Epithelial cell of proximal tubule (primary cell): ENCODE measurements at regions not wholly inside any gene's neighbourhood (a gene's known extent, or its start where the extent isn't known, plus 50 kb on each side); places are given as distances from the start of the nearest gene placed in this dataset.
A peak's percentile ranks its signal among the peaks of the same experiment; 100 is the strongest.
"Not testable (repeated sequence)": the region's sequence is repeated elsewhere in the genome, so short reads cannot be mapped to it uniquely, and the experiment has no call there.

Experiments used
- DNase-seq: peaks from one replicate; pipeline ENCODE4 v3.0.0-alpha.2; 2011; ENCODE audit warnings: low read depth
- H3K4me3 ChIP-seq: 2 replicates; pipeline ENCODE4 v1.5.1; 2011; ENCODE audit warnings: low read depth, mild to moderate bottlenecking, low read length
- TF ChIP-seq, protein P1 (sequence below): conservative IDR thresholded peaks from 2 replicates; pipeline ENCODE4 v1.5.1; 2012; ENCODE audit warnings: low read depth, mild to moderate bottlenecking, low read length

DNA sequence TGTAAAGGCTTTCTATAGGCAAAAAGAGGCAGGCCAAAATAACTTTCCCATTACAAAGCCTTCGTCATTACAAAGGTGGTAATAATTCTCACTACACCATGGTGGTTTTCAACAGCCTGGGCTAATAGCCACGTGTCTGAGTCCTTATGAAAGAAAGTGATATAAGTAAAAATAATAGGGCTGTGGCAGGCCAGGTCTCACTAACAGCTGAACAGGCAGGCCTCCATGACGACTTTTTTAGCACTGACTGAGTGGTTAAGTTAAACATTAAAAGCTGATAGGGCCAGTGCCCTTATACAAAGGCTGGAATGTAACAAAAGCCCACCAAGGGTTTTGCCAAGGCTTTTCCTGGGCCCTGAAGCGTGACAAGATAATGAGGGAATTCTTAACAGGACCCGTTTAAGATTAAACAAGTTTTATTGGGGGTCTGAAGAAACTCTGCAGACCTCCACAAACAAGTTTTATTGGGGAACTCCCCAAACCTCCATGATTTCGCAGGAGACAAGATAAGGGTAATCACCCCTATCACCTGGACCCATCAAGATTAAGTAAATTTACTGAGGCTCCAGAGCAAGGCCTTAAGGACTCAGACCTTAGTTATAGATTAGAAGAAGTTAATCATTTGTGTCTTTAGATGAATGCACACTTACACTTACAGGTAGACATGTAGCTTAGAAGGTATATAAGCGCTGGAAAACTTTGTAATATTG, 412.9 kb downstream of the CHSY3 start:
- H3K4me3 ChIP-seq: no peak overlapping the region
- DNase-seq: peak; percentile 53
- TF ChIP-seq, protein P1, sequence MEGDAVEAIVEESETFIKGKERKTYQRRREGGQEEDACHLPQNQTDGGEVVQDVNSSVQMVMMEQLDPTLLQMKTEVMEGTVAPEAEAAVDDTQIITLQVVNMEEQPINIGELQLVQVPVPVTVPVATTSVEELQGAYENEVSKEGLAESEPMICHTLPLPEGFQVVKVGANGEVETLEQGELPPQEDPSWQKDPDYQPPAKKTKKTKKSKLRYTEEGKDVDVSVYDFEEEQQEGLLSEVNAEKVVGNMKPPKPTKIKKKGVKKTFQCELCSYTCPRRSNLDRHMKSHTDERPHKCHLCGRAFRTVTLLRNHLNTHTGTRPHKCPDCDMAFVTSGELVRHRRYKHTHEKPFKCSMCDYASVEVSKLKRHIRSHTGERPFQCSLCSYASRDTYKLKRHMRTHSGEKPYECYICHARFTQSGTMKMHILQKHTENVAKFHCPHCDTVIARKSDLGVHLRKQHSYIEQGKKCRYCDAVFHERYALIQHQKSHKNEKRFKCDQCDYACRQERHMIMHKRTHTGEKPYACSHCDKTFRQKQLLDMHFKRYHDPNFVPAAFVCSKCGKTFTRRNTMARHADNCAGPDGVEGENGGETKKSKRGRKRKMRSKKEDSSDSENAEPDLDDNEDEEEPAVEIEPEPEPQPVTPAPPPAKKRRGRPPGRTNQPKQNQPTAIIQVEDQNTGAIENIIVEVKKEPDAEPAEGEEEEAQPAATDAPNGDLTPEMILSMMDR: no peak

- TF ChIP-seq, protein P1: no peak
- H3K4me3 ChIP-seq: no peak overlapping the region
- no peak for DNase-seq
Observed at GRCh38 chr5:130295235-130295634, 391.0 kb downstream of the CHSY3 start.

DNA sequence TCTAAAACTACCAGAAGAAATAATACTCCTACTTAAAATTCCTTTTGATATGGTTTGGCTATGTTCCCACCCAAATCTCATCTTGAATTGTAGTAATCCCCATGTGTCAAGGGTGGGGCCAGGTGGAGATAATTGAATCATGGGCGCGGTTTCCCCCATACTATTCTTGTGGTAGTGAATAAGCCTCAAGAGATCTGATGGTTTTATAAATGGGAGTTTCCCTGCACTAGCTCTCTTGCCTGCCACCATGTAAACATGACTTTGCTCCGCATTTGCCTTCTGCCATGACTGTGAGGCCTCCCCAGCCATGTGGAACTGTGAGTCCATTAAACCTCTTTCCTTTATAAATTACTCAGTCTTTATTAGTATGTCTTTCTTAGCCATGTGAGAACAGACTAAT, 390.5 kb downstream of the CHSY3 start:
- not testable (repeated sequence) for H3K4me3 ChIP-seq, DNase-seq

GRCh38 chr5:130290219-130290618, 386.0 kb downstream of the CHSY3 start:
- DNase-seq: no peak
- TF ChIP-seq, protein P1: no peak
- no peak overlapping the region for H3K4me3 ChIP-seq

GRCh38 chr5:130289132-130290088, 385.1 kb downstream of the CHSY3 start:
- TF ChIP-seq, protein P1: no peak
- DNase-seq: no peak
- H3K4me3 ChIP-seq: no peak overlapping the region

DNA sequence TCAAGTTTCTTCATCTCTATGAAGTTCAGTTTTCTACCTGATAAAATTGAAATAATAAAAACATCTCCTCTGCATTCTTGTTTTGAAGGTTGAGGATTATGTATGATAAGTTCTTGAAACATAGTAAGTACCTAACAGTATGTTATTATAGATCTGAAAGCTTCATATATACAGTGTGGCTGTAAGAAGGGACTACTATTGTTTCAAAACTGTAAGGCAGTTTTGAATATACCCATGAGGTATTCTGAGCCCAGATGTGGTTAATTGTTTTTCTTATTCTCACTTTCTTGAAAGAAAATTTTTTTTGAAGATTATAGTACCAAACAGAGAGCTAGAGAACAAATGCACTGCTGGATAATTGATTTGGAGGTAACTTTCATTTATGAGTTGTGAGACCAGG, 383.2 kb downstream of the CHSY3 start:
- H3K4me3 ChIP-seq: no peak overlapping the region
- DNase-seq: no peak
- TF ChIP-seq, protein P1: no peak

- no peak overlapping the region for H3K4me3 ChIP-seq
- TF ChIP-seq, protein P1: no peak
- DNase-seq: no peak
Observed at GRCh38 chr5:130286971-130287370, 382.7 kb downstream of the CHSY3 start.
